ENCODE measurements at regions not wholly inside any gene's neighbourhood (a gene's known extent, or its start where the extent isn't known, plus 50 kb on each side); places are given as distances from the start of the nearest gene placed in this dataset.

DNA sequence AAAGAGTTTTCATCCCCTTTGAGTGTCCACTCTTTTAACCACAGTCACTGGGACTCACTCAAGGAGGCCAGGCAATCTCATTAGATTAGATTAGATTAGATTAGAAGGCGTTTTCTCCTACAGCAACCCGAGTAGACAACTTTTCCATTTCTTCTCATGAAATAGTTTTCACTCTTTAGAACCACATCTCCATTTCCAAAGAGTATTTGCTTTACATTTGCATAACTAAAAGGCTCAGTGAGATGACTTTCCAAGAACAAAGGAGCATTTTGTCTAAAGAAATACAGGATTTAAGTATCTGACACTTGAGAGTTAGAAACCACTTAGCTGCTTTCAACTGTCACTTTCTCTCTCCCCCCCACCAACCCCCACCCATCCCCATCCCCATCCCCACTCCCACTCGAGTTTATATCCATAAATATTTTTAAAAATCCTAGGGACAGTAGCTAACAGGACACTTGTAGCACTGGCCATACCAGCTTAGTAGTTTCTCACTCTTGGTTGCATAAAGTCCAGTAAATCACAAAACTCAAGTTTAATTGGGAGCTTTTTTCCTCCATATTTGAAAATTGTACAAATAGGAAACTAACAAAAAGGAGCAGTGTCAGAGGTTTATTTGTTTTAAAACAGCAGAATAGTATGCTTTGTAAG, 2202.9 kb upstream of the WWC1 start:
- peaks cover 0 to 1% (median 0%) of the 10 kb centered on the region in 4 donors for H3K4me1 ChIP-seq (ENCODE audit: control insufficient read depth in 4 of 4, insufficient read depth in 4 of 4, low read length in 3 of 4)
- 18% methylated on average over 3 of the region's 3 CpGs for WGBS
- no peak overlapping the region for H3K4me3 ChIP-seq (ENCODE audit: low read depth in 1 of 3, low read length in 3 of 3)
- DNase-seq (ENCODE audit: low spot score), result no peak
- H3K27me3 ChIP-seq (ENCODE audit: control insufficient read depth in 4 of 4, insufficient read depth in 4 of 4, low read length in 3 of 4), result no peaks in the 10 kb centered on the region
- no peak overlapping the region for H3K9ac ChIP-seq (ENCODE audit: low read depth in 1 of 2, low read length in 2 of 2)
- no peaks in the 10 kb centered on the region for H3K9me3 ChIP-seq (ENCODE audit: control insufficient read depth in 4 of 4, low read length in 3 of 4)
- no peak for TF ChIP-seq FOXA2 (IDR thresholded peaks at IDR 0.05)
- TF ChIP-seq, protein P1, sequence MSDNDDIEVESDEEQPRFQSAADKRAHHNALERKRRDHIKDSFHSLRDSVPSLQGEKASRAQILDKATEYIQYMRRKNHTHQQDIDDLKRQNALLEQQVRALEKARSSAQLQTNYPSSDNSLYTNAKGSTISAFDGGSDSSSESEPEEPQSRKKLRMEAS (IDR thresholded peaks at IDR 0.05), result no peak
- TF ChIP-seq SP1 (IDR thresholded peaks at IDR 0.05), result no peak
- H3K36me3 ChIP-seq (ENCODE audit: control insufficient read depth in 4 of 4, insufficient read depth in 3 of 4, low read depth in 1 of 4, low read length in 3 of 4), result no peaks in the 10 kb centered on the region
- no peak overlapping the region for H3K27ac ChIP-seq (ENCODE audit: low read depth in 1 of 2, low read length in 2 of 2)

DNA sequence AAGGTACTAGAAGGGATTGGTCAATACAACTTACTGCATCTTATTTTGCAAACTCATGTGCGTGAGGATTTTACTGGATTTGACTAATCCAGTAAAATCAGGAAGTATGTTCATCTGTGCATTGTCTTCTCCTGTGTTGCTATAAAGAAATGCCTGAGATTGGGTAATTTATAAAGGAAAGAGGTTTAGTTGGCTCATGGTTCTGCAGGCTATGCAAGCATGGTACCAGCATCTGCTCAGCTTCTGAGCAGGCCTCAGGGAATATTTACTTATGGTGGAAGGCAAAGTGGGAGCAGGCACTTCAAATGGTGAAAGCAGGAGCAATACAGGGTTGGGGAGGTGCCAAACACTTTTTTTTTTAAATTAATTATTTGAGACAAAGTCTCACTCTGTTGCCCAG, 2199.5 kb upstream of the WWC1 start:
- H3K9ac ChIP-seq (ENCODE audit: low read depth in 1 of 2, low read length in 2 of 2), result no peak overlapping the region
- no peaks in the 10 kb centered on the region for H3K4me1 ChIP-seq (ENCODE audit: control insufficient read depth in 4 of 4, insufficient read depth in 4 of 4, low read length in 3 of 4)
- no peaks in the 10 kb centered on the region for H3K9me3 ChIP-seq (ENCODE audit: control insufficient read depth in 4 of 4, low read length in 3 of 4)
- no peaks in the 10 kb centered on the region for H3K27me3 ChIP-seq (ENCODE audit: control insufficient read depth in 4 of 4, insufficient read depth in 4 of 4, low read length in 3 of 4)
- no peak overlapping the region for H3K27ac ChIP-seq (ENCODE audit: low read depth in 1 of 2, low read length in 2 of 2)
- H3K36me3 ChIP-seq (ENCODE audit: control insufficient read depth in 4 of 4, insufficient read depth in 3 of 4, low read depth in 1 of 4, low read length in 3 of 4), result no peaks in the 10 kb centered on the region
- TF ChIP-seq RXRA (IDR thresholded peaks at IDR 0.05) (no peak), SP1 (IDR thresholded peaks at IDR 0.05) (no peak), GABPA (IDR thresholded peaks at IDR 0.05 in 1 of 2, conservative IDR thresholded peaks at IDR 0.05 in 1 of 2) (no peak), JUND (IDR thresholded peaks at IDR 0.05) (no peak)
- TF ChIP-seq, protein P2, sequence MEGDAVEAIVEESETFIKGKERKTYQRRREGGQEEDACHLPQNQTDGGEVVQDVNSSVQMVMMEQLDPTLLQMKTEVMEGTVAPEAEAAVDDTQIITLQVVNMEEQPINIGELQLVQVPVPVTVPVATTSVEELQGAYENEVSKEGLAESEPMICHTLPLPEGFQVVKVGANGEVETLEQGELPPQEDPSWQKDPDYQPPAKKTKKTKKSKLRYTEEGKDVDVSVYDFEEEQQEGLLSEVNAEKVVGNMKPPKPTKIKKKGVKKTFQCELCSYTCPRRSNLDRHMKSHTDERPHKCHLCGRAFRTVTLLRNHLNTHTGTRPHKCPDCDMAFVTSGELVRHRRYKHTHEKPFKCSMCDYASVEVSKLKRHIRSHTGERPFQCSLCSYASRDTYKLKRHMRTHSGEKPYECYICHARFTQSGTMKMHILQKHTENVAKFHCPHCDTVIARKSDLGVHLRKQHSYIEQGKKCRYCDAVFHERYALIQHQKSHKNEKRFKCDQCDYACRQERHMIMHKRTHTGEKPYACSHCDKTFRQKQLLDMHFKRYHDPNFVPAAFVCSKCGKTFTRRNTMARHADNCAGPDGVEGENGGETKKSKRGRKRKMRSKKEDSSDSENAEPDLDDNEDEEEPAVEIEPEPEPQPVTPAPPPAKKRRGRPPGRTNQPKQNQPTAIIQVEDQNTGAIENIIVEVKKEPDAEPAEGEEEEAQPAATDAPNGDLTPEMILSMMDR (IDR thresholded peaks at IDR 0.05; ENCODE audit: low read depth, low read length, missing input control), result no peak
- no peak overlapping the region for H3K4me3 ChIP-seq (ENCODE audit: low read depth in 1 of 3, low read length in 3 of 3)
- DNase-seq (ENCODE audit: low spot score), result no peak
- 84% methylated on average over 1 of the region's 1 CpG for WGBS

DNA sequence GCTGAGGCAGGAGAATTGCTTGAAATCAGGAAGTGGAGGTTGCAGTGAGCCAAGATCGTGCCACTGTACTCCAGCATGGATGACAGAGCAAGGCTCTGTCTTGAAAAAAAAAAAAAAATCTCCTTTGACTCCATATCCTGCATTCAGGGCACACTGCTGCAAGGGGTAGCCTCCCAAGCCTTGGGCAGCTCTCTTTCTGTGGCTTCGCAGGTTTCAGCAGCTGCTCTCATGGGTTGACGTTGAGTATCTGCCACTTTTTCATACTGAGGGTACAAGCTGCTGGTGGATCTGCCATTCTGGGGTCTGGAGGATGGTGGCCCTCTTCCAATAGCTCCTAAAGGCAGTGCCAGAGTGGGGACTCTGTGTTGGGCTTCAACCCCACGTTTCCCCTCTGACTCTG, 2198.1 kb upstream of the WWC1 start:
- TF ChIP-seq FOXA1 (IDR thresholded peaks at IDR 0.05) (no peak), HNF4G (IDR thresholded peaks at IDR 0.05) (no peak), EGR1 (IDR thresholded peaks at IDR 0.05; ENCODE audit: low read depth in 2 of 2) (no peak), GABPA (IDR thresholded peaks at IDR 0.05 in 1 of 2, conservative IDR thresholded peaks at IDR 0.05 in 1 of 2) (no peak), FOXA2 (IDR thresholded peaks at IDR 0.05) (no peak), NR2F2 (IDR thresholded peaks at IDR 0.05) (no peak), JUND (IDR thresholded peaks at IDR 0.05) (no peak), RAD21 (IDR thresholded peaks at IDR 0.05) (no peak)
- TF ChIP-seq, protein P3, sequence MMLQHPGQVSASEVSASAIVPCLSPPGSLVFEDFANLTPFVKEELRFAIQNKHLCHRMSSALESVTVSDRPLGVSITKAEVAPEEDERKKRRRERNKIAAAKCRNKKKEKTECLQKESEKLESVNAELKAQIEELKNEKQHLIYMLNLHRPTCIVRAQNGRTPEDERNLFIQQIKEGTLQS (IDR thresholded peaks at IDR 0.05), result no peak
- TF ChIP-seq, protein P4, sequence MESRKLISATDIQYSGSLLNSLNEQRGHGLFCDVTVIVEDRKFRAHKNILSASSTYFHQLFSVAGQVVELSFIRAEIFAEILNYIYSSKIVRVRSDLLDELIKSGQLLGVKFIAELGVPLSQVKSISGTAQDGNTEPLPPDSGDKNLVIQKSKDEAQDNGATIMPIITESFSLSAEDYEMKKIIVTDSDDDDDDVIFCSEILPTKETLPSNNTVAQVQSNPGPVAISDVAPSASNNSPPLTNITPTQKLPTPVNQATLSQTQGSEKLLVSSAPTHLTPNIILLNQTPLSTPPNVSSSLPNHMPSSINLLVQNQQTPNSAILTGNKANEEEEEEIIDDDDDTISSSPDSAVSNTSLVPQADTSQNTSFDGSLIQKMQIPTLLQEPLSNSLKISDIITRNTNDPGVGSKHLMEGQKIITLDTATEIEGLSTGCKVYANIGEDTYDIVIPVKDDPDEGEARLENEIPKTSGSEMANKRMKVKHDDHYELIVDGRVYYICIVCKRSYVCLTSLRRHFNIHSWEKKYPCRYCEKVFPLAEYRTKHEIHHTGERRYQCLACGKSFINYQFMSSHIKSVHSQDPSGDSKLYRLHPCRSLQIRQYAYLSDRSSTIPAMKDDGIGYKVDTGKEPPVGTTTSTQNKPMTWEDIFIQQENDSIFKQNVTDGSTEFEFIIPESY (IDR thresholded peaks at IDR 0.05), result no peak
- TF ChIP-seq, protein P2 (IDR thresholded peaks at IDR 0.05; ENCODE audit: low read depth, low read length, missing input control), result no peak
- TF ChIP-seq, protein P5, sequence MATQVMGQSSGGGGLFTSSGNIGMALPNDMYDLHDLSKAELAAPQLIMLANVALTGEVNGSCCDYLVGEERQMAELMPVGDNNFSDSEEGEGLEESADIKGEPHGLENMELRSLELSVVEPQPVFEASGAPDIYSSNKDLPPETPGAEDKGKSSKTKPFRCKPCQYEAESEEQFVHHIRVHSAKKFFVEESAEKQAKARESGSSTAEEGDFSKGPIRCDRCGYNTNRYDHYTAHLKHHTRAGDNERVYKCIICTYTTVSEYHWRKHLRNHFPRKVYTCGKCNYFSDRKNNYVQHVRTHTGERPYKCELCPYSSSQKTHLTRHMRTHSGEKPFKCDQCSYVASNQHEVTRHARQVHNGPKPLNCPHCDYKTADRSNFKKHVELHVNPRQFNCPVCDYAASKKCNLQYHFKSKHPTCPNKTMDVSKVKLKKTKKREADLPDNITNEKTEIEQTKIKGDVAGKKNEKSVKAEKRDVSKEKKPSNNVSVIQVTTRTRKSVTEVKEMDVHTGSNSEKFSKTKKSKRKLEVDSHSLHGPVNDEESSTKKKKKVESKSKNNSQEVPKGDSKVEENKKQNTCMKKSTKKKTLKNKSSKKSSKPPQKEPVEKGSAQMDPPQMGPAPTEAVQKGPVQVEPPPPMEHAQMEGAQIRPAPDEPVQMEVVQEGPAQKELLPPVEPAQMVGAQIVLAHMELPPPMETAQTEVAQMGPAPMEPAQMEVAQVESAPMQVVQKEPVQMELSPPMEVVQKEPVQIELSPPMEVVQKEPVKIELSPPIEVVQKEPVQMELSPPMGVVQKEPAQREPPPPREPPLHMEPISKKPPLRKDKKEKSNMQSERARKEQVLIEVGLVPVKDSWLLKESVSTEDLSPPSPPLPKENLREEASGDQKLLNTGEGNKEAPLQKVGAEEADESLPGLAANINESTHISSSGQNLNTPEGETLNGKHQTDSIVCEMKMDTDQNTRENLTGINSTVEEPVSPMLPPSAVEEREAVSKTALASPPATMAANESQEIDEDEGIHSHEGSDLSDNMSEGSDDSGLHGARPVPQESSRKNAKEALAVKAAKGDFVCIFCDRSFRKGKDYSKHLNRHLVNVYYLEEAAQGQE (IDR thresholded peaks at IDR 0.05), result no peak
- Histone ChIP-seq H3K9me3 (ENCODE audit: control insufficient read depth in 4 of 4, low read length in 3 of 4) (no peaks in the 10 kb centered on the region), H3K27me3 (ENCODE audit: control insufficient read depth in 4 of 4, insufficient read depth in 4 of 4, low read length in 3 of 4) (no peaks in the 10 kb centered on the region), H3K9ac (ENCODE audit: low read depth in 1 of 2, low read length in 2 of 2) (no peak overlapping the region), H3K4me3 (ENCODE audit: low read depth in 1 of 3, low read length in 3 of 3) (no peak overlapping the region), H3K4me1 (ENCODE audit: control insufficient read depth in 4 of 4, insufficient read depth in 4 of 4, low read length in 3 of 4) (no peaks in the 10 kb centered on the region), H3K27ac (ENCODE audit: low read depth in 1 of 2, low read length in 2 of 2) (no peak overlapping the region), H3K36me3 (ENCODE audit: control insufficient read depth in 4 of 4, insufficient read depth in 3 of 4, low read depth in 1 of 4, low read length in 3 of 4) (no peaks in the 10 kb centered on the region)
- 62% methylated on average over 4 of the region's 4 CpGs for WGBS
- no peak for DNase-seq (ENCODE audit: low spot score)

Data from liver (tissue), 8 donors.